Sigmoid colon (tissue), 4 donors: ENCODE measurements at regions not wholly inside any gene's neighbourhood (a gene's known extent, or its start where the extent isn't known, plus 50 kb on each side); places are given as distances from the start of the nearest gene placed in this dataset.

Source experiments
- CTCF ChIP-seq, 4 experiments: fragments of 450-650 bp in 3 of 4; fragments of 200-600 bp in 1 of 4; IDR thresholded peaks; one replicate each; pipeline ENCODE4 v1.5.1; 2016 to 2019; ENCODE audit warnings: antibody characterized with exemption in 4 of 4, mild to moderate bottlenecking in 3 of 4, moderate library complexity in 2 of 4
- EP300 ChIP-seq, 4 donors: sonication (generic); formaldehyde crosslinking; IDR thresholded peaks; one replicate each; pipeline ENCODE4 v1.6.1; 2017; ENCODE audit warnings: antibody characterized with exemption in 4 of 4
- POLR2A ChIP-seq, 2 donors: fragments of 450-650 bp; IDR thresholded peaks; one replicate each; pipeline ENCODE4 v1.6.1; 2016; ENCODE audit warnings: antibody characterized with exemption in 2 of 2, mild to moderate bottlenecking in 2 of 2, moderate library complexity in 2 of 2
- POLR2AphosphoS5 ChIP-seq, 4 donors: sonication (generic); formaldehyde crosslinking; IDR thresholded peaks; one replicate each; pipeline ENCODE4 v1.6.1; 2017; ENCODE audit warnings: antibody characterized with exemption in 4 of 4

GRCh38 chr4:38330321-38330720 is 333.7 kb upstream of the KLF3 start:
- TF ChIP-seq POLR2AphosphoS5 (IDR thresholded peaks at IDR 0.05) (no peak), CTCF (IDR thresholded peaks at IDR 0.05) (no peak), POLR2A (IDR thresholded peaks at IDR 0.05) (no peak), EP300 (IDR thresholded peaks at IDR 0.05) (no peak)
